ENCODE measurements at regions not wholly inside any gene's neighbourhood (a gene's known extent, or its start where the extent isn't known, plus 50 kb on each side); places are given as distances from the start of the nearest gene placed in this dataset.
"Not testable (repeated sequence)": the region's sequence is repeated elsewhere in the genome, so short reads cannot be mapped to it uniquely, and the experiment has no call there.

GRCh38 chr2:66174491-66174890 lies 260.4 kb upstream of the MEIS1 start:
- no peak for DNase-seq

DNA sequence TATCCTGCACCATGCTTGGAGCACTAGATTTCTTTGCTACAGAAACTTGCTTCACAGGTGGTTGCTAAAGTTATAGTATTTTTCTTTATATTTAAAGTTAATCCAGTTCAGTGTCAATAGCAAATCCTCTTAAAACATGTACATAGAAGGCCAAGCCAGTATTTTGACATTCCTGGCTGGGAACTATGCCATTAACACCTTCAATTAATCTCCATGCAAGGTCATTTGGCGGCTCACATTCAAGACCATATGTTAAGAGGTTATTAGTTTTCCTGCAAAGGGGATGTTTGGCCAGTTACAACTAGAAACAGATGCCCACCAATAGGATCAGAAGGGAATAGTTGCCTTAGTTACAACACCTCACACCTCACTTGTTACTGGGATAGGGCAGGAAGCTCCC lies 261.3 kb upstream of the MEIS1 start:
- no peak for DNase-seq

DNA sequence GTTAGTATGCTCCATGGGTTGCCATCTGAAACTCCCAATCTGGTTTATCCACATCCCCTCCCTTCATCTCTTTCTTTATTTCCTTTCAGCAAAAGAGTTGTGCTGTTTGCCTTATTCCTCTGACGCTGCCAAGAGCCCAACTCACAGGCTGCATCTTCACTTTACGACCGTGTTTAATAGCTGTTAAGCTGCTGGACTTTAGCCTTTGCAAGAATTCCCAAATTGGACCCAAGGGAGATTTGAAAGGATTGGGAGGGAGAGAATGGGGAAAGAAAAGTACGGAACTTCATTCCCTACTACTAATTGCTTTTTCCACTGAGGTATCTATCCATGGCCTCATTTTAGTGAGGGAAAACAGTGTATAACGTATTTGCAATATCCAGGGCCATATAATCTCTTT lies 263.4 kb upstream of the MEIS1 start:
- peak; percentile 56 for DNase-seq

GRCh38 chr2:66170744-66171330 lies 264.1 kb upstream of the MEIS1 start:
- DNase-seq, result no peak

- no peak for DNase-seq
These were observed 265.8 kb upstream of the MEIS1 start for GRCh38 chr2:66169076-66169475.

DNA sequence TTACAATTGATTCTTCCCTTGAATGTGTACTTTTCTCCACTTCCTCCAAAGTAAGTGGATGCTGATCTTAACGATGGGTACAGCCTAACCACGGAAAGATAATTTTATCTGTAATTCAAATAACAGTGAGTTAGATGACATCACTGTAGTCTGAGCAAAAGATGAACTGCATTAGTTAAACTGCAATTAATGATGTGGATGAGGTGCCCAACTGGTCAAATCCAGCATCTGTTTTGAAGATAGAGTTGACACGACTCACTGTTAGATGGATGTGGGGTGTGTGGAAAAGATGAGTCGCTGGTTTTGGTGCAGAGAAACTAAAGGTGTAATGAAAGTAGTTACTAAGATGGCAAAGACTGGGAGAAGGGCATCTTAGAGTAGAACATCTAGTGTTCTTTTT lies 270.5 kb upstream of the MEIS1 start:
- no peak for DNase-seq

DNA sequence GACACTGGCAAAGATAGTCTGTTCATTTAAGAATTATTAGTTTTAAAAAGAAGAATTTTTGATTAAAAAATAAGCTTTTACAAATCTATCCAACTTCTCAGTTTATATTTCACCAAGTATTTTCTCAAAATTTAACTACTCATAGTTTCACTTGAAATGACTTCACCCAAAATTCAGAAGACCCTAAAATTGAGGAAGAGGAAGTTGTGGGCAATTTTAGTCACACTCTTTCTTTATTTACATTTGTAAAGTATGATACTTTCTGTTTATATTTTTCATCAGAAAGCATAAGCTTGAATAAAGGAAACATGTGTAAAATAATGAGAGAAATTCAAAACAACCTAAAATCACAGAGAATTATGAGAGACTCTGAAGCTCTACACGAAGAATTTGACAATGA lies 278.8 kb upstream of the MEIS1 start:
- no peak for DNase-seq

- DNase-seq, result no peak
These were observed 281.0 kb upstream of the MEIS1 start for GRCh38 chr2:66153941-66154340.

- no peak for DNase-seq
These were observed 289.4 kb upstream of the MEIS1 start for GRCh38 chr2:66145490-66145889.

DNA sequence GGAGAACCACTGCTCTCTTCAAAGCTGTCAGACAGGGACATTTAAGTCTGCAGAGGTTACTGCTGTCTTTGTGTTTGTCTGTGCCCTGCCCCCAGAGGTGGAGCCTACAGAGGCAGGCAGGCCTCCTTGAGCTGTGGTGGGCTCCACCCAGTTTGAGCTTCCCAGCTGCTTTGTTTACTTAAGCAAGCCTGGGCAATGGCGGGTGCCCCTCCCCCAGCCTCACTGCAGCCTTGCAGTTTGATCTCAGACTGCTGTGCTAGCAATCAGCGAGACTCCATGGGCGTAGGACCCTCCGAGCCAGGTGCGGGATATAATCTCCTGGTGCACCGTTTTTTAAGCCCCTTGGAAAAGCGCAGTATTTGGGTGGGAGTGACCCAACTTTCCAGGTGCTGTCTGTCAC lies 290.6 kb upstream of the MEIS1 start:
- DNase-seq, result not testable (repeated sequence)

DNA sequence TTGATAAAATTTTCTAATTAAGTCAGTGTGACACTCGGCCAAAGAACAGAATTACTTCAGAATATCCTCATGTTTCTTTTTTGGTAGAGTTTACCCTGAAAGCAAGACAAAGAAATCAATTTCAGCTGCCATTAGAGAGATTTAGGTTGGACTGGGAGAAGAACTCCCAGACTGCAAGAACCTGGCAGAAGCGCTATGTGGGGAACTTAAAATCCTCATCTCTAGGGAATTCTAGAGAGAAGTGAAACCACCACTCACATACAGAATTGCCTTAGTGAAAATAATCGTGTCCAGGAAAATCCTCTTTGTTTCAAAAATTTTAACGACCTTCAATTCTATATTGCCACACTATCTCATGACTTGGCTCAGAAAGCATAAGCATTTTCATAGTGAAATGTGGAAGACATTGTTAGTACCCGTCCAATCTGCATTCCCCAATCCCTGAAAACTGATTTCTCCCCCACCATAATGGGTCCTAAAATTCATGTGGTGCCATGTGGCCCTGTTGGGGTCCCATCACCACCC lies 297.3 kb upstream of the MEIS1 start:
- DNase-seq, result no peak

- DNase-seq, result no peak
These were observed 300.7 kb upstream of the MEIS1 start for GRCh38 chr2:66134138-66134701.

DNA sequence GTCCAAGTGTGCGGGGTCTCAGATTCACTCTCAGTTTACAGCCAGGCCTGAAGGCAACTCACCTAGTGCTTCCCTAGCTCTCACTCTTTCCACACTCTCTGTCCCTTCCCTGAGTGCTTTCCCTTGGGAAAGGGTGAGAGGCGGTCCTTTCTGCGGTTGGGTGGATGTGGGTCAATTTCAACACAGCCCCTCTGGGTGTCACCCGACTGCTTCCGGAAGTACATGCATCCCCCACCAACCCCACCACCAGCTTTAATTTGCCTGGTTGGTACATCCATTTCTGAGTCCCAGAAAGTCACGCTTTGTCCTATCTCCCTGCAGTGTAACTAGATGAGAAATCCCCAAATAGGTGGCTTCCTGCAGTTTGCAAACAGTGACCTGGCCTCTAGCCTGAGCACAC lies 307.3 kb upstream of the MEIS1 start:
- DNase-seq, result no peak

DNA sequence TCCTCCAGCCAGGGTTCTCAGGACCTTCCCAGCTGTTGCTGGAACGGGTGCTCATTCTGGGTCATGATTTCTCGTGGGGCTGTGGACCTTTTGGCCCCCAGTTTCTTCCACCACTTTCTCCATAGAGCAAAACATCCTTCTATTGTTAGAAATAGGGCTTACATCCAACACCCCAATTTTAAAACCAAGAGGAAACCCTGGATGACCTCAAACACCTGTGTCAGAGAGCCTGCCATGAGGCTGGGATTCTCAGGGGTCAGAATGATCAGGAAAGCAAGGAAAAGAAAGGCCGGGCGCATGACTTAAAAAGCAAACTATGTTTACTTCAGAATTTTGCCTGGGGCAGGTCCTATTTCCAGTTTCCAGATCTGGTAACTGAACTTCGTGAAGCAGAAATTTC lies 307.9 kb upstream of the MEIS1 start:
- DNase-seq, result no peak

- no peak for DNase-seq
These were observed 309.0 kb upstream of the MEIS1 start for GRCh38 chr2:66125951-66126350.

DNA sequence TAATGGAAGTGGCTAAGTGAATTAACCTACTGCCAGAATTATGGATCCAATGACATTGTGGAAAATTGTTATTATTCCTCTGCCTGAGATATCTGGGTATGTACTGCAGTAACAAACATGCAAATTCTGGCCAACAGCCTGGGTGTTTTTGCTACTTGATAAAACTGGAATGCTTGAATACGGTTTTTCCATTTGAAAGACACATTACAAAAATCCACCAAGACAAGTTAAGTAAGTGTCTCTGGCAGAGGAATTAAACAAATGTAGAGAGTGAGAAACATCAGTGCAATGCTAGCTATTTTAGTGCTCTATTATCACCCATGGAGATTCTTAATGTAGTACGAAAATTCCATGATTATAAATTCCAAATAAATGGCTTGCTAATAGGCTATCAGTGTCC lies 312.4 kb upstream of the MEIS1 start:
- DNase-seq, result no peak

GRCh38 chr2:66121946-66122345 lies 313.0 kb upstream of the MEIS1 start:
- DNase-seq, result no peak

- no peak for DNase-seq
These were observed 320.8 kb upstream of the MEIS1 start for GRCh38 chr2:66113988-66114625.

DNA sequence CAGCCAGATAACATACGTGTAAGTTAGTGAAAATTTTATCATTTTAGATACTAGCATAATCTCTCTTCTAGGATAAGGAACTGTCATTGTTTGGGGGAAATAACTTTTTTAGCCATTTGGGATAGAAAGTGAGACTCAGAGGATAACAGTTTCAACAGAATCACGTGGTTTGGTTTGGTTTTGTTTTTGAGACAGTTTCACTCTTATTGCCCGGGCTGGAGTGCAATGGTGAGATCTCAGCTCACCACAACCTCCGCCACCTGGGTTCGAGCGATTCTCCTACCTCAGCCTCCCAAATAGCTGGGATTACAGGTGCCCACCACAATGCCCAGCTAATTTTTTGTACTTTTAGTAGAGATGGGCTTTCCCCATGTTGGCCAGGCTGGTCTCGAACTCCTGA lies 323.2 kb upstream of the MEIS1 start:
- DNase-seq, result no peak

- no peak for DNase-seq
These were observed 324.3 kb upstream of the MEIS1 start for GRCh38 chr2:66110608-66111007.

GRCh38 chr2:66110086-66110485 lies 324.8 kb upstream of the MEIS1 start:
- no peak for DNase-seq

- no peak for DNase-seq
These were observed 325.5 kb upstream of the MEIS1 start for GRCh38 chr2:66109419-66109818.

- peak; percentile 72 for DNase-seq
These were observed 329.7 kb upstream of the MEIS1 start for GRCh38 chr2:66105066-66105753.

All from muscle of arm (tissue), 1 donor.